ENCODE measurements at regions not wholly inside any gene's neighbourhood (a gene's known extent, or its start where the extent isn't known, plus 50 kb on each side); places are given as distances from the start of the nearest gene placed in this dataset.

- Histone ChIP-seq H3K27me3 (ENCODE audit: control insufficient read depth in 2 of 2, insufficient read depth in 2 of 2, low read length in 2 of 2) (no peaks in the 10 kb centered on the region), H3K4me2 (ENCODE audit: insufficient read depth, low read length) (no peak overlapping the region), H4K20me1 (replicated peaks; ENCODE audit: control insufficient read depth, insufficient read depth, low read length) (no peaks in the 10 kb centered on the region), H3K79me2 (ENCODE audit: control insufficient read depth, insufficient read depth, low read length) (no peaks in the 10 kb centered on the region), H3K9me1 (ENCODE audit: control insufficient read depth, insufficient read depth, low read length) (no peaks in the 10 kb centered on the region), H2AFZ (ENCODE audit: low read depth, low read length) (no peak overlapping the region), H3K27ac (ENCODE audit: extremely low read depth, low read depth, low read length) (no peak overlapping the region), H3K9ac (ENCODE audit: insufficient read depth in 1 of 2, low read depth in 2 of 2, low read length in 2 of 2) (no peak overlapping the region), H3K4me1 (replicated peaks in 1 of 2; ENCODE audit: control insufficient read depth in 2 of 2, insufficient read depth in 2 of 2, low read length in 2 of 2) (no peaks in the 10 kb centered on the region; a peak in 1 of 5 replicates), H3K36me3 (ENCODE audit: control insufficient read depth, insufficient read depth, low read length) (no peaks in the 10 kb centered on the region), H3K9me3 (replicated peaks; ENCODE audit: control insufficient read depth, insufficient read depth, low read depth, low read length) (no peaks in the 10 kb centered on the region), H3K4me3 (no peak overlapping the region)
- in situ Hi-C loops (cut with MboI) = no loop called here
- peak; percentile 58 for ATAC-seq
- BruUV-seq (replicated peaks) = no TSS peak
- no peak for FAIRE-seq
- TF ChIP-seq ATF3 (IDR thresholded peaks at IDR 0.05) (peak; percentile 83), ATF3 (CRISPR knock-in tag; conservative IDR thresholded peaks at IDR 0.05) (no peak), FOSL1 (tag; conservative IDR thresholded peaks at IDR 0.05) (peak; percentile 41; the same call in 1 of the 2 replicates), CEBPG (CRISPR knock-in tag; IDR thresholded peaks at IDR 0.05) (no peak), CEBPG (tag; conservative IDR thresholded peaks at IDR 0.05 in 1 of 2, IDR thresholded peaks at IDR 0.05 in 1 of 2) (0 out of 4 replicates have a peak, but pooled peaks have one; percentile 17 to 26), FOXP4 (CRISPR knock-in tag; IDR thresholded peaks at IDR 0.05; ENCODE audit: borderline replicate concordance) (no peak)
- CTCF ChIA-PET (ENCODE audit: low intra/inter-chr PET ratio) = no interaction called here
- intact Hi-C loops (cut with micrococcal nuclease) = no loop called here
- DNase-seq (ENCODE audit: extremely low read depth in 1 of 4, low spot score in 3 of 4) = no peak
- 9% methylated on average over 4 of the region's 4 CpGs for WGBS (ENCODE audit: insufficient coverage, low coverage, missing lambda C conversion rate)
- POLR2A ChIA-PET = no interaction called here
Measured at GRCh38 chr3:80750637-80751036, 982.8 kb upstream of the ROBO1 start.

Measured in K562 (cell line).